Activated B cell treated with CpG ODN at 0.5 μM for 24 hours (primary cell): ENCODE measurements at regions not wholly inside any gene's neighbourhood (a gene's known extent, or its start where the extent isn't known, plus 50 kb on each side); places are given as distances from the start of the nearest gene placed in this dataset.
"Not testable (repeated sequence)": the region's sequence is repeated elsewhere in the genome, so short reads cannot be mapped to it uniquely, and the experiment has no call there.

Source experiments
- ATAC-seq: fragments of 200-7000 bp; cut with Tn5 transposase; one replicate; pipeline ENCODE4 v1.10.0; 2021; ENCODE audit warnings: low read depth, mild to moderate bottlenecking, moderate library complexity
- CTCF ChIA-PET: fragments of 350-600 bp; sonication (Branson Sonifier 250); formaldehyde crosslinking; loops from one replicate; lab custom pipeline; 2021; ENCODE audit warnings: antibody characterized with exemption; lab: Charles Lee
- POLR2A ChIA-PET: fragments of 350-600 bp; sonication (Branson Sonifier 250); formaldehyde crosslinking; loops from one replicate; lab custom pipeline; 2021; ENCODE audit warnings: antibody characterized with exemption; lab: Charles Lee
- DNase-seq: peaks from one replicate; pipeline ENCODE4 v3.0.0; 2022
- H3K27ac Mint-ChIP-seq: one replicate; pipeline ENCODE4 v1.8.0; 2020; ENCODE audit warnings: mixed read lengths
- H3K27me3 Mint-ChIP-seq: one replicate; pipeline ENCODE4 v1.8.0; 2021; ENCODE audit warnings: mixed read lengths
- H3K36me3 Mint-ChIP-seq: one replicate; pipeline ENCODE4 v1.8.0; 2021; ENCODE audit warnings: low read depth, mixed read lengths
- H3K4me1 Mint-ChIP-seq: one replicate; pipeline ENCODE4 v1.8.0; 2021; ENCODE audit warnings: mixed read lengths
- H3K4me3 Mint-ChIP-seq: one replicate; pipeline ENCODE4 v1.8.0; 2020; ENCODE audit warnings: mild to moderate bottlenecking, mixed read lengths
- H3K9me3 Mint-ChIP-seq: one replicate; pipeline ENCODE4 v1.8.0; 2020; ENCODE audit warnings: mixed read lengths
- intact Hi-C: fragments of 100-400 bp; cut with micrococcal nuclease; formaldehyde crosslinking; loops from one replicate; pipeline ENCODE4 v1.15.1; 2024
- TF ChIP-seq, protein P1 (sequence below): fragments of 200-600 bp; IDR thresholded peaks from one replicate; pipeline ENCODE4 v1.8.0; 2022; ENCODE audit warnings: antibody characterized with exemption, mild to moderate bottlenecking

DNA sequence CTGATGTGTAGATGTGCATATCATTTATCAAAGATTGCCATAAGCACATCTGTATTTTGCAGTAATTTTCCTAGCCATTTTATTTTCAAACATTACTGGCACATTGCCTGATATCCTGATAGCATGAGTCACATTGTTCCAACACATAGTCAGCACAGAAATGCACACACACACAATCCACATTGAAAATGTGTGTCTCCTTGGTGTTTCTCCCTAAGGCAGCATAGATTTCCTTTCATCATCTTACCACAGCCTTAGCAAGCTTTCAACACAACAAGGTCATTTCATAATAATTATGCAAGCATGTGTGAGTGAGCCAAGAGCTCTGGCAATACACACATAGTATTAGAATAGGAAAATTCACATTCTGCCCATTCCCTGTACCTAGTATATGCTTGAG, 245.4 kb upstream of the MEIS1 start:
- no peak overlapping the region for H3K27ac Mint-ChIP-seq
- ATAC-seq (no peak), DNase-seq (no peak)
- H3K27me3 Mint-ChIP-seq, result no peaks in the 10 kb centered on the region
- no peaks in the 10 kb centered on the region for H3K4me1 Mint-ChIP-seq
- TF ChIP-seq, protein P1, sequence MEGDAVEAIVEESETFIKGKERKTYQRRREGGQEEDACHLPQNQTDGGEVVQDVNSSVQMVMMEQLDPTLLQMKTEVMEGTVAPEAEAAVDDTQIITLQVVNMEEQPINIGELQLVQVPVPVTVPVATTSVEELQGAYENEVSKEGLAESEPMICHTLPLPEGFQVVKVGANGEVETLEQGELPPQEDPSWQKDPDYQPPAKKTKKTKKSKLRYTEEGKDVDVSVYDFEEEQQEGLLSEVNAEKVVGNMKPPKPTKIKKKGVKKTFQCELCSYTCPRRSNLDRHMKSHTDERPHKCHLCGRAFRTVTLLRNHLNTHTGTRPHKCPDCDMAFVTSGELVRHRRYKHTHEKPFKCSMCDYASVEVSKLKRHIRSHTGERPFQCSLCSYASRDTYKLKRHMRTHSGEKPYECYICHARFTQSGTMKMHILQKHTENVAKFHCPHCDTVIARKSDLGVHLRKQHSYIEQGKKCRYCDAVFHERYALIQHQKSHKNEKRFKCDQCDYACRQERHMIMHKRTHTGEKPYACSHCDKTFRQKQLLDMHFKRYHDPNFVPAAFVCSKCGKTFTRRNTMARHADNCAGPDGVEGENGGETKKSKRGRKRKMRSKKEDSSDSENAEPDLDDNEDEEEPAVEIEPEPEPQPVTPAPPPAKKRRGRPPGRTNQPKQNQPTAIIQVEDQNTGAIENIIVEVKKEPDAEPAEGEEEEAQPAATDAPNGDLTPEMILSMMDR, result no peak
- ChIA-PET CTCF (no interaction called here), POLR2A (no interaction called here)
- peaks cover 2% of the 10 kb centered on the region for H3K9me3 Mint-ChIP-seq
- intact Hi-C loops, result no loop called here
- H3K4me3 Mint-ChIP-seq, result no peak overlapping the region
- H3K36me3 Mint-ChIP-seq, result no peaks in the 10 kb centered on the region

DNA sequence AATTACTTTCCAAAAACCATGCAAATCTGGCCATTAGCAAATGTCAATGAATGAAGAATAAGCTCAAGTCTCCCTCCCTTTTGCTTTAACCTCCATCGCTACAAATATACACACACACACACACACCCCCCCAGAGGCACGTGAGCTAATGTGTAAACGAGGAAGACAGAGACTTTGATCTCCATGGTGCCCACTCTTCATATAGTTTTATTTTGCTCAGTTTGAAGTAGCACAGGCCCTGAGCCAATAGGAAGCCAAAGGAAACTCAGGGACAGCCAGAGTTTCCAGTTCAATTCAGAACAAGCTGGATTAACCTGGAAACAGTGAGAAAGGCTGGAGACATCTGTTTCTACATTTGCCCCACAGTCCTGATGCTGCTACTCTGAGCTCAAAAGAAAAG, 248.4 kb upstream of the MEIS1 start:
- H3K4me1 Mint-ChIP-seq, result no peaks in the 10 kb centered on the region
- DNase-seq (no peak), ATAC-seq (no peak)
- H3K27me3 Mint-ChIP-seq, result no peaks in the 10 kb centered on the region
- H3K36me3 Mint-ChIP-seq, result no peaks in the 10 kb centered on the region
- CTCF ChIA-PET, result no interaction called here
- TF ChIP-seq, protein P1, result no peak
- POLR2A ChIA-PET, result no interaction called here
- intact Hi-C loops, result no loop called here
- H3K27ac Mint-ChIP-seq, result no peak overlapping the region
- H3K9me3 Mint-ChIP-seq, result peaks cover 2% of the 10 kb centered on the region
- H3K4me3 Mint-ChIP-seq, result no peak overlapping the region

DNA sequence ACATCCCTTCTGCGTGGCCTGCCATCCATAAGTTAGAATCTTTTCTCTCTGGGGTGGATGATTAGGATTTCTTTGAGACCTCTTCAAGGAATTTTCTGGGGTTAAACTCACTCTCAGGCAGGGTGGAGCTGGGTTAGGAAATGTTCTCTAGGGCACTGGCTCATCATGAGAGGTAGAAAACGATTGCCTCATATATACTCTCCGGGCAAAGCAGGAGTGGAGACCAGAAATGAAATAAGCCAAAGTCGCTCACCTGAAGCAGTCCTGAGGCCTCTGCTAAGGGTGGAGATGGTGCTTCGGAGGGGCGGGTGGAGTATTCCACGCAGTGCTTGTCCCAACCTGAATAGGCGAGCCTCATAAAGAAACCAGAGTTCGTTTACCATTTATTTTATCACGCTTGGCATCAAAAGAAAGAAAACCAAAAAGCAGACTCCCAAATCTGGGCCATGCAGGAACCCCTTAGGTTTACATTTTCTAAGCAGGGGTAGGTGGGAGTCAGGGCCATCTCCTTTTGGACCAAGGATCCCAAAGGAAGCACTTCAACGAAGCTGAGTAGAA, 249.3 kb upstream of the MEIS1 start:
- Mint-ChIP-seq H3K9me3 (peaks cover 2% of the 10 kb centered on the region), H3K27me3 (no peaks in the 10 kb centered on the region), H3K4me3 (no peak overlapping the region), H3K36me3 (no peaks in the 10 kb centered on the region), H3K27ac (no peak overlapping the region), H3K4me1 (no peaks in the 10 kb centered on the region)
- DNase-seq (no peak), ATAC-seq (no peak)
- ChIA-PET CTCF (no interaction called here), POLR2A (no interaction called here)
- TF ChIP-seq, protein P1, result no peak
- intact Hi-C loops, result no loop called here

DNA sequence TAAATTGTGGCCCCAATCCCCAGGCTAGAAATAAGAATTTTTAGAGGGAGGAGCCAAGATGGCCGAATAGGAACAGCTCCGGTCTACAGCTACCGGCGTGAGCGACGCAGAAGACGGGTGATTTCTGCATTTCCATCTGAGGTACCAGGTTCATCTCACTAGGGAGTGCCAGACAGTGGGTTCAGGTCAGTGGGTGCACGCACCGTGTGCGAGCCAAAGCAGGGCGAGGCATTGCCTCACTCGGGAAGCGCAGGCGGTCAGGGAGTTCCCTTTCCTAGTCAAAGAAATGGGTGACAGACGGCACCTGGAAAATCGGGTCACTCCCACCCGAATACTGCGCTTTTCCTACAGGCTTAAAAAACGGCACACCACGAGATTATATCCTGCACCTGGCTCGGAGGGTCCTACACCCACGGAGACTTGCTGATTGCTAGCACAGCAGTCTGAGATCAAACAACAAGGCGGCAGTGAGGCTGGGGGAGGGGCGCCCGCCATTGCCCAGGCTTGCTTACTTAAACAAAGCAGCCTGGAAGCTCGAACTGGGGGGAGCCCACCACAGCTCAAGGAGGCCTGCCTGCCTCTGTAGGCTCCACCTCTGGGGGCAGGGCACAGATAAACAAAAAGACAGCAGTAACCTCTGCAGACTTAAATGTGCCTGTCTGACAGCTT, 257.7 kb upstream of the MEIS1 start:
- ATAC-seq, DNase-seq, POLR2A ChIA-PET, H3K4me3 Mint-ChIP-seq, CTCF ChIA-PET, H3K36me3 Mint-ChIP-seq, H3K27me3 Mint-ChIP-seq, intact Hi-C loops, H3K27ac Mint-ChIP-seq, H3K9me3 Mint-ChIP-seq, H3K4me1 Mint-ChIP-seq: not testable (repeated sequence)

DNA sequence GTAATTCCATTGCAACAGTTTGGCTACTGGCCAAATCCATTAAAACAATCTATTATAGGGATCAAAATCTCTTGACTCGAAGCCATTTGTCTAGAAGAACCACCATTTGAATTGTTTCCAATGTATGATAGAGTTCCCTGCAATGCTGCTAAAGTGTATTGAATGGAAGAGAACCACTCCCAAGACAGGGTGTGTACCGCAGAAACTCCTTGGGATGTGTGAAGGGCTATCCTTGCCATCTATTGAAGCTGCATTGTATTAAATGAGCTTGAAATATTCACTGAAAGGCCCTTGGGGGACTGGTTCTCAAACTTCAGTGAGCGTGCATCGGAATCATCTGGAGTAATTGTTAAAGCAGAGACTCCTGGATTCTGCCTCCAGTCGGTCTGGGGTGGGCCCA, 260.4 kb upstream of the MEIS1 start:
- POLR2A ChIA-PET, result no interaction called here
- no peaks in the 10 kb centered on the region for H3K36me3 Mint-ChIP-seq
- intact Hi-C loops, result no loop called here
- H3K4me3 Mint-ChIP-seq, result no peak overlapping the region
- H3K9me3 Mint-ChIP-seq, result no peaks in the 10 kb centered on the region
- ATAC-seq (no peak), DNase-seq (no peak)
- TF ChIP-seq, protein P1, result no peak
- no peaks in the 10 kb centered on the region for H3K4me1 Mint-ChIP-seq
- CTCF ChIA-PET, result no interaction called here
- H3K27ac Mint-ChIP-seq, result no peak overlapping the region
- no peaks in the 10 kb centered on the region for H3K27me3 Mint-ChIP-seq
